NCI-H1436 (cell line): ENCODE measurements at regions not wholly inside any gene's neighbourhood (a gene's known extent, or its start where the extent isn't known, plus 50 kb on each side); places are given as distances from the start of the nearest gene placed in this dataset.
"Not testable (repeated sequence)": the region's sequence is repeated elsewhere in the genome, so short reads cannot be mapped to it uniquely, and the experiment has no call there.

ENCODE experiments used
- DNase-seq: peaks from one replicate; lab custom pipeline; 2025; lab: John Stamatoyannopoulos, UW

DNA sequence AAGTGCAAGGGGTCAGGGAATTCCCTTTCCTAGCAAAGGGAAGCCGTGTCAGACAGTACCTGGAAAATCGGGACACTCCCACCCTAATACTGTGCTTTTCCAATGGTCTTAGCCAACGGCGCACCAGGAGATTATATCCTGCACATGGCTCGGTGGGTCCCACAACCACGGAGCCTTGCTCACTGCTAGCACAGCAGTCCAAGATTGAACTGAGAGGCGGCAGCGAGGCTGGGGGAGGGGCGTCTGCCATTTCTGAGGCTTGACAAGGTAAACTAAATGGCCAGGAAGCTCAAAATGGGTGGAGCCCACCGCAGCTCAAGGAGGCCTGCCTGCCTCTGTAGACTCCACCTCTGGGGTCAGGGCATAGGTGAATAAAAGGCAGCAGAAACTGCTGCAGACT, 76.5 kb upstream of the LINC00632 start:
- DNase-seq, result not testable (repeated sequence)

DNA sequence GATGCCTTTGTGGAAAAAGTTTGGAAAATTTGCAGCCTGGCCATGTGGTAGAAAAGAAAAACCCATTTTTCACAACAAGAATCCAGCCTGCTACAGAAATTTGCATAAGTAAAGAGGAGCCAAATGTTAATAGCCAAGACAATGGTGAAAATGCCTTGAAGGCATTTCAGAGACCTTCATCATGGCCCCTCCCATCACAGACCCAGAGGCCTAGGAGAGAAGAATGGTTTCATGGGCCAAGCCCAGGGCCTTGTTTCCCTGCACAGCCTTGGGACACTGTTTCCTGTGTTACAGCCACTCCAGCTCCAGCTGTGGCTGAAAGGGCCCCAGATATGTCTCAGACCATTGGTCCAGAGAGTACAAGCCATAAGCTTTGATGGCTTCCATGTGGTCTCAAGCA, 101.4 kb upstream of the LINC00632 start:
- no peak for DNase-seq

DNA sequence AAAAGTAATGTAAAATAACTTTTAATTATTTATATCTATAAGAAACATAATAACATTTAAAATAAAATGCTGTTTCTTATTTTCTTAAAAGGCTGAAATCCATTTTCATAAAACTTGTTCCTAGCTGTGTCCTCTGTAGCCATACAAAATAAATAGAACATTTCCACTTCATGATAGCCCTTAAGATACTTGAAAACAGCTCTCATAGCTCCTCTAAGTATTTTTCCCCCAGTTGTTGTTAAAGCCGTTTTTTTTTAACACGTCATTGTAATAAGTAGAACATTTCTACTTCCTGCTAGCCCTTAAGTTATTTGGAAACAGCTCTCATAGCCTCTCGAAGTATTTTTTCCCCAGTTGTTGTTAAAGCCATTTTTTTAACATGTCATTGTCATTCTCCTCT, 97.3 kb upstream of the SOX3 start:
- DNase-seq, result no peak

GRCh38 chrX:140599851-140600250, 95.0 kb upstream of the SOX3 start:
- DNase-seq, result no peak

- no peak for DNase-seq
These were observed 84.8 kb upstream of the SOX3 start for GRCh38 chrX:140589657-140590056.

DNA sequence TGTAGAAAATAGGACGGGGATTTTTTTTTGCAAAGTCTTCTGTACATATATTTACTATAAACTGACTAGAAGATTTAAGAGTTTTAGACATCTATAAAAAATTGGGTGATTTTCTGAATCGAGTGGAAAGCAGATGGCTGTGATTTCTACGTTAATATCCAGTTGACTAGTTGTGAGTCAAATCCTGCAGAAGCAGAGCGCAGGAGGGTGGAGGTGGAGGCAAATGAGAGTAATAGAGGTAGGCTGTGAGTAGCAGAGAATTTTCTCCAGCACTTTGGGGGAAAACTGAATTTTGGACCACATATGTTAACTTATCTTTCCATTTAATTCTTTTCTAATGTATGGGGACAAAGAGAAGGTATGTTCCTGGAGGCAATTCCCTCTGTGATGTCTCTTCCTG, 82.1 kb upstream of the SOX3 start:
- no peak for DNase-seq

DNA sequence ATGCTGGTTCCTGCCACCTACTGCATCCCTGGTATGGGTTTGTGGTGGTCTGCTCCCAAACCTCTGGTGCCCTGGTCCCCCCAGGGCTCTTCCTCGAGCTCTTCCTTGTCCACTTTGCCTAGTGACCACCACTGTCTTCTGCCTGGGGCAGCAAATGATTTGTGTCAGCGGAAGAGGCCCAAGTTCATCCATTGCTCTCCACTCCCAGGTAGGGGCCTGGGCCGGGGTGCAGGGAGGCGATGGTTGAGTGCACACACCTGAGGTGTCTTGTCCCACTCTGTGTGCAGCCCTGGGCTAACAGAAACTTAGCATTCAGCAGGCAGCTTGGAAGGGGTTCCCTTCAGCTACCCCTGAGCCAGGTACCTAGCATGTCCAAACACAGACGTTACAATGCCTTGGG, 75.6 kb upstream of the SOX3 start:
- DNase-seq, result no peak

DNA sequence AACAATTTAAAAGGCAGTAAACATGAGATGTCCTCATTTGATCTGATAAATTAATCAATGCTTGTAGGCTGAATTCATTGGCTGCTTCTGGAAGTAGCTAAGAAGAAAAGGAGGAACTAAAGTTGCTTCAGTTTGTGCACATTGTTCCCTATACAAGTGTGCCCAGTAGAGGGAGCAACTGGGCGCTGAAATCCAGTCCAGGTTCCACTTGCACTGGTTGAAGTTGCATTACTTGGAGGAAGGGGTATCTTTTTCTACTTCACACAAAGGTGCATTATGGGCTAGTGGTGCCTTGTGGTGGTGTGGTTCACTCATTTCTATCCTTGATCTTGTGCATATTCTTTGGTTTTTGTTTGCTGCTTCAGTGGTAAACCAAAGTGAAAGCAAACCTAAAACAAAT, 67.9 kb upstream of the SOX3 start:
- peak; percentile 2 for DNase-seq

DNA sequence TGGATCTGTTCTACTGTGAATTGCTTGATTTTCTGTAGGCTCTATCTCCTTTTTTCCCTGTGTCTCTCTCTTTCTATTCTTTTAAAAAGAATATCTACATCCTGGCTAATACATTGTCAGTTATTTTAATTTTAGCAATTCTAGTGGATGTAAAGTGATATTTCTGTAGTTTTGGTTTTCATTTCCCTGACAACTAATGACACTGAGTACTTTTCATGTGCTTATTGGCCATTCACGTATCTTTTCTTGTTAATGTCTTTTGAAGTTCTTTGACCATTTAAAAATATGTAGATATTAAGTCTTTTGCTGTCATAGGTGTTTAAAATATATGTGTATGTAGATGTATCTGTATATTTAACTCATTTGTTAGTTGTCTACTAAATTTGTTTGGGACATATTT, 59.0 kb upstream of the SOX3 start:
- no peak for DNase-seq
